Stimulated activated CD8-positive, alpha-beta memory T cell treated with anti-CD3 and anti-CD28 coated beads, Interleukin-15, amount 100 ng/mL, for 48 hours (primary cell): ENCODE measurements at regions not wholly inside any gene's neighbourhood (a gene's known extent, or its start where the extent isn't known, plus 50 kb on each side); places are given as distances from the start of the nearest gene placed in this dataset.

Experiments used
- DNase-seq, 2 donors: peaks; one replicate each; pipeline ENCODE4 v3.0.0-alpha.2; 2020; ENCODE audit warnings: low read depth in 2 of 2

DNA sequence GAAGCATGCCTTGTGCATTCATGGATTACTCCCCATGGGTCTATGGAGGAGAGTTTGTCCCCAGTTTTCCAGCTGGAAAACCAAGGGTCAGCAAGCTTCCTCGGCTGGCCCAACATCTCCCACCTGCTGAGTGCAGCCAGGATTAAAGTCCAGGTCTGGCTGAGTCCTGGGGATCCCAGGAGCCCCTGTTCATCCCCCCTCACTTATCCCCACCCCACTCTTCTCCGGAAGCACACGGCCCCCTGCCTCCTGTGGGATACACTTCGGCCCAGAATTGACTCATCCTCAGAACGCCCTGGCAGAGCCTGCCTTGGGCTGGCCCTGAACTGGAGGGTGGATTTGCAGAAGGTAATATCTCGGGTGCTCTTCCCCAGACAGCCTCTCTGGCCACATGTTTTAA is 276.1 kb downstream of the NPHP4 start:
- DNase-seq: no peak

DNA sequence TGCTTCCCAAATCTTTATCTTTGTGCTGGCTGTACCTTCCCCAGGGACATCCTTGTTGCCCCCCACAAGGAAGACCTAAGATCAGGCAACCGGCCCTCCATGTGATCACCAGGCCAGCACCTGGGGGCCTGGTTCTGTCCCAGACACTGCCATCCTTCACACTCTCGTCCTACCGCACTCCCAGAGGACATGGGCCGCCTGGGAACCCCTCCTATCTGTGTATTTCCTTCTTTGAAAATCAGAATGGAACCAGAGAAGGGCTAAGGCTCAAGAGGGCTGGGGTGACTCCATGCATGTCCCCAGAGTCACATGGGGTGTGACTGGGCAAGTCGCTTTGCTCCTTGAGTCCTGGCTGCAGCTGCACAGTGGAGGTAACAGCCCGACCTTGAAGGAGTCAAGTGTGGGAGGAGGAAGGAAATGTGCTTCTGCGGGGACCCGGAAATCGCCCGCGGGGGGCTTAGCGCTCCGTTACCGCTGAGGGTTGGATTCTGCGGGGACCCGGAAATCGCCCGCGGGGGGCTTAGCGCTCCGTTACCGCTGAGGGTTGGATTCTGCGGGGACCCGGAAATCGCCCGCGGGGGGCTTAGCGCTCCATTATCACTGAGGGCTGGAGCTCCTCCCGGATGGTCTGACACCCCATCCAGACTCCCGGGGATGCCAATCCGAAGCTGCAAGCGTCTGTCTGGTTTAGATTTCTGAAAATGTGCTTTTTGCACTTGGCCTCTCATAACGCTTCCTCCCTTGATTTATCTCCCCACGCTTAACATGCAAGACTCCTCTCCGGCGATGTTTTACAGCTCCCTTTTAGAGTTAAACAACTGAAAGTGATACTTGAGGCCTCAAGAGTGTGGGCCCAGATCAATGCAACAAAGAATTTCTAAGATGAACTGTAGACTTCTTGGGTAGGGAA is 278.9 kb downstream of the NPHP4 start:
- no peak for DNase-seq

DNA sequence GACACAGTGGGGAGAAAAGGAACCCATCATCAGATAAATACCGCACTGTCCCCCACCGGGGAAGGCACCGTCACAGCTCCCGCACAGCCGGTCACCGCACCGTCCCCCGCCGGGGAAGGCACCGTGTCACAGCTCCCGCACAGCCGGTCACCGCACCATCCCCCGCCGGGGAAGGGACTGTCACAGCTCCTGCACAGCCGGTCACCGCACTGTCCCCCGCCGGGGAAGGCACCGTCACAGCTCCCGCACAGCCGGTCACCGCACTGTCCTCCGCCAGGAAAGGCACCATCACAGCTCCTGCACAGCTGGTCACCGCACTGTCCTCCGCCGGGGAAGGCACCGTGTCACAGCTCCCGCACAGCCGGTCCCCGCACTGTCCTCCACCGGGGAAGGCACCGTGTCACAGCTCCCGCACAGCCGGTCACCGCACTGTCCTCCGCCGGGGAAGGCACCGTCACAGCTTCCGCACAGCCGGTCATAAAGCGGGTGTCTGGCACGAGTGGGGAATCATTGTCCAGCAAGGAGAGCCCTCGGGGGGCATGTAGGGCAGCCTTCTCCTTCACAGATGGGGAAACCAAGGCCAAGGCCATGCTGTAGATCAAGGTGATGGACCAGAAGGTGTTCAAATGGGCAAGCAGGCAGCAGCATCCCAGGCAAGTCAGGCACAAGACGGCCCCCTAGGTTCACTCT is 280.1 kb downstream of the NPHP4 start:
- no peak for DNase-seq

DNA sequence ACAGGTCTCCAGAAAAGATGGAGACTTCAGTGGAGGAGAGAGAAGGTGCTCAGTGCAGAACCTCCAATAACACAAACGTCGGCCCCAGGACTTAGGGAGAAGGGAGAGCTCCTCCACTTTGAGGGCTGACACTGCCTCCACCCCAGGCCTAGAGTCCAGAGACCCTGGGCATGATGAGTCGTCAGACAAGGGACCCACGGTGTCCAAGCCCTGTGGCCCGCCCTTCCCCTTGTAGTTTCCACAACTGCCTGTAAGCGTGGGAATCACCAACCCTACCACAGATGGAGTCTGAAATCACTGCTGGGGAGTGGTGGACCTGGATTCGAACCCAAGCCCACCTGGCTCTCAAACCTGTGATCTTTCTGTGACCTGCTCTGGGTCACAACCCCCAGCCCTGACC is 281.1 kb downstream of the NPHP4 start:
- DNase-seq: no peak

DNA sequence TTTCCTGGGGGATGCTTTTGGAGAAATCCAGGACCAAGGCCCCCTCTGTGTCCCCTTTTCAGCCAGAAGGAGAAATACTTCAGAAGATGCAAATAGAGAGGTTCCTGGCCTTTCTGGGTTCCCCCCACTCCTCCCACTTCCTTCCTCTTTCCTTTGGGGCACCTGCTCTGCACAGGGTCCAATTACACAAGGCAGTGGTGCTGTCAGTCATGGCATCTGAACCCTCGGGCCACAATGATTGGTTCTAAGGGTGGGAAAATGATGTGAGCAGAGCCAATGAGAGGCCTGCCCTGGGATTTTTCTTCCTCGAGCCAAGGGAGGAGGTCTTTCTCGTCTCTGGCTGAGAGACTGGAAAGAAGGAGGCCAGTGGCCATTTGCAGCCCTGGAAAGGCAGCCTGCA is 282.2 kb downstream of the NPHP4 start:
- DNase-seq: no peak

DNA sequence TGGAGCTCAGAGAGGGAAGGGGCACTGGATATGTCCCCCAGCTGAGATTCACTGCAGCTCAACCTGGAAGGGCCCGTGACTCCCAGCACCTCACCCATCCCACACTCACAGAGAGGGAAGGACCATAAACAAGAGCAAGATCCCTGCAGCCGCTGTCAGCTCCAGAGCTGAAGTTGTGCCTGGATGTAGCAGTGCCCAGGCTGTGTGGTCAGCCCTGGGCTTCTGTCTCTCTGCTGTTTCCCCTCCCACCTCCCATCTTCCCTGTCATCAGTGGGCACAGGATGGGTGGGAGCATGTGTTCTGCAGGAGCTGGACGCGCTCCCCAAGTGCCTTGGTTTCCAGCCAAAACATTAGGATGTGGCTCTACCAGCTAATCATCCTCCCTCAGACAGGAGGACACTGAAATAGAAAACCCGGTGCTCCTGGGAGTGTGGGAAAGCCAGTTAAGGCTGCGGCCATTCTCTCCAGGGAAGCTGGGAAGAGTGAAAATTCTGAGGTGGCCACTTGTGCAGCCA is 282.7 kb downstream of the NPHP4 start:
- DNase-seq: no peak

DNA sequence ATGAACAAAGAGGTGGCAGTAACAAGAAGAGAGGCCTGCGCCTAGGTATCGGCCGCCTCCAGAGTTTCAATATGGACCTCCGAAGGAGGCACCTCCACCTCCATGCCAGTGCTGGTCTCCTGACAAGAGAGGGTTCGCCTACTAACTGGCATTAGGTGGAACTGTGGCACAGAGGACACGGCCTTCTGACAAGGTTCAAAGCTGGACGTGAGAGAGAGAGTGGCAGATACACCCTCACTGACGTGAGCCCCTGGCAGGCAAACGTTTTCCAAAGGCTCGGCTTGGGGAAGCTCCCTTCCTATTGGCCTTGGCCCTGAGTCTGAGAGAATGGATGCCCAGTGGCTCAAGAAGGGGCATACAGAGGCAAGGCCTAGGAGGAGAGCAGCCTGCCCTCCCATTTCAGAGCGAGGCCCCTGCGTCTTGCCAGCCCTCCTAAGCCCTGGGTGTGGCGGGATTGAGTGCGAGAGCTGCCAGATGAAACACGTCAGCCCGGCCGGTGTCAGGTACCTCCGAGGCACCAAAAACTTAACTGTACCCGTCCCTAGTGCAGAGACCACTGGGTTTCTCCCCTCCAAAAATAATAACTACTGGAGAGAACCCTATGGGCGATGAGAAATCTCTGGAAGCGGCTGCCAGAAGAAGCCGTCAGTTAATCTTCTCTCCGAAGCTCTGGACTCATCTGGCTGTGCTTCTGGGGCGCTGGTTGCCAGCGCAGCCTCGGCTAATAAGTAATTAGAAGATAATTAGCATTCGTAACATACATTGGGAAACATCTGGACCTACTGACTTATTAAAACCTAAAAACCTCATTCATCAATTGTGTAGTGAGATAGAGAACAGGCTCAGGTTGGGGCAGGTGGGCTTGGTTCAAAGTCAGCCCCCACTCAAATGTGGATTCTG is 283.6 kb downstream of the NPHP4 start:
- no peak for DNase-seq

DNA sequence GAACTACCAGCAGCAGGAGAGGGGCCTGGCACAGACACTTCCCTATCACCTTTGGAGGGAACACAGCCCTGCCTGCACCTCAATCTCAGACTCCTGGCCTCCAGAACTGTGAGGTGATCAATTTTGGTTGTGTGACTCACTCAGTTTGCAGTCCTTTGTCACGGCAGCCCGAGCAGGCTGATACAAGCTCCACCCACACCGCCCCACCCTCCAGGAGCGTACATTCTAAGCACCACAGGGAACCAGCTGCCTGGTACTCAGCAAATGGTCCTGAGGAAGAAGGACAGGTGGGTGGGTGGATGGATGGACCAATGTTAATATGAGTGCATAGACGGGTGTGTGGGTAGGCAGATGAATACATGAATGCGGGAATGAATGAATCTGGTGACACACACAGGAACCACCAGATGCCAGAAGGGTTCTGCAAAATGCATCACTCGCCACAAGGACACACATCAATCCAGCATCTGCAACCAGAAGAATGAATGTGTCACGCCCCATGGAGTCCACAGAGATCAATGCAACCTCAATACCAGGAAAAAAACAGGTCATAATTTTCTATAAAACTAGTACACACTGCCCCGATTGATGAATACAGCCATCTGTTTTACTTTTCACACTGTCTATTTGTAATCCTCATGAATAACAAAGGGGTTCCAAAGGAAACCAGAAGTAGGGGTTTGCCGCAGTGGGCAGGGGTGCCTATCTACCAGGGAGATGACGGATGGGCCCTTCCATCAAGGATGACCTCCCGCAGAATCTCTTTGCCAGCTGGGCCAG is 284.5 kb downstream of the NPHP4 start:
- DNase-seq: no peak

DNA sequence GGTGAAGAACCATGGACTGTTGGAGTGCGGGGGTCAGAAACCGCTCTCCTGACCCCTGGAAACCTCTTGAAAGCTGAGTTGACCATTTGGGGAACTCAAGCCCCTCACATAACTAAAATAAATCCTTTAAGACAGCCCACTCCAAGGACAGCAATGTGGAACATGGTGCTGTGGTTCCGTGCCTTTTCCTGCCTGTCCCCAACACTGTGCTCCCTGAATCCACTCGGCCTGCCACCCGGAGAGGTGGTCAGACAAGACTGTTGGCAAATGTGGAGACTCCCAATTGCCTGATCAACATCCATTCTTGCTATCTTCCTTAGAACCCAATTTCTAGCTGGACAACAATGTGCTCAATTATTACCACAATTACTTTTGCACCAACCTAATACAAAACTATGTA is 286.0 kb downstream of the NPHP4 start:
- no peak for DNase-seq

DNA sequence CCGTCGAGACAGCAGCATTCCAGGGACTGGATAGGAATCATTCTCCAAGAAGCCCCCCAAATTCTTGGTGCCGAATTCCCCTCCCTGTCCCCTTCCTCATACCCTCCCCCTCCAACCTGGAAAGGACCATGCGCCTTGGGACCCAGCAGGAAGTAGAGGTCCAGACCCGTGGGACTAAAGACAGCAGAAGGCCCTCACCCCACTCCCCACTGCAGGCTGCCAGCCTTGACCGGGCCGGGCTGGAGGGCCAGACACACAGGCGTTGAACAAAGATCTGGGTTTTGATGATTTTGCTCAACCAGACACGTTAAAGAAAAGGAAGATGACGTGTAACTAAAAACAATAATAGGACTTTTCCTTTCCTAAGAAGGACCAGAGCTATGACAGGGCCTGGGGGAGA is 286.5 kb downstream of the NPHP4 start:
- DNase-seq: no peak

DNA sequence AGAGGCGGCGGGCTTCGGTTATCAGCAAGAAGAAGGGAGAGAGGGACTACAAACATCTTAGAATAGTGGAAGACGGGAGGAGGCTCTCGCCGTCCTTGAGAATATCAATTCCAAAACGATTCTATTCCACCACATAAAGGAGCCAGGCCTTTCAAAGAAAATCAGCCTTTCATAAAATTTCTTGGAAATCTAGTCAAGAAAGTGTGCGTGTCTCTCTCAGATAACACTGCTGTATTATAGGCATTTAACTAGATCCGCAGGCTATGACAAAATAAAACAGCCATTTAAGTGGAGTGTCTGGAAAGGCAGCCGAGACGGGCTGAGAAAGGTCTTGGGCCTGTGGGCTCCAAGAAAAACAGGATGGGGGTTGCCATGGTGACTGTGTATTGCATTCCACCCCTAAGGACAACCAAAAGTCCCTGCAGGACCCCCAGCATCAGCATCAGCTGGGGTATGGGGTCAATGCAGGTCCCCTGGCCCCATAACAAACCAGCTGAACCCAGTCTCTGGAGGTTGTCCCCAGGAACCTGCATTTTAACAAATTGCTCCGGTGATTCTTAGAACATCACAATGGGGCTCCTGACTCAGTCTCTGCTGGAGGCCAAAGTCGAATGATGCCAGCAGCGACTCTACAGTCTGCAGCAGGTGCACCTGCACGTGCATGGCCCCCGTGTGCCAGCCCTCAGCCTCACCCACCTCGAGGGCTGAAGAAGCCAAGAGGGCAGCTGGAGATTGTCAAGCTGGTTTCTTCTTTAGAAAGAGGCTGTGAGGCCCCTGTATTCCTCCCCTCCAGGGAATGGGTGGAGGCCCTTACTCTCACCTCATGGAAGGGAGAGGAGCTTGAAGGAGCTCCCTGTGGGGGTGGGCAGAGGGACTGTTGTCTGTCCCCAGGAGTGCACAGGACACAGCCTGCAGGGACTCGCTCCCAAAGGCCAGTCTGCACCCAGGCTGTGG is 287.4 kb downstream of the NPHP4 start:
- DNase-seq: no peak

DNA sequence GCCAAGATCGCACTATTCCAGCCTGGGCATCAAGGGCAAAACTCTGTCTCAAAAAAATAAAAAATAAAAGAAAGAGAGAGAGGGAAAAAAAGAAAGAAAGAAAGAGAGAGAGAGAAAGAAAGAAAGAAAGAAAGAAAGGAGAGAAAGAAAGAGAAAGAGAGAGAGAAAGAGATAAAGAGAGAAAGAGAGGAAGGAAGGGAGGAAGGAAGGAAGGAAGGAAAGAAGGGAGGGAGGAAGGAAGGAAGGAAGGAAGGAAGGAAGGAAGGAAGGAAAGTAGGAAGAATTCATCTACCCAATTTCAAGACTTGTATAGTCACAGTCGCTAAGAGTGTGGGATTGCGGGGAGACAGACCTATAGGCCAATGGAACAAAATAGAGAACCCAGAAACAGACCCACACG is 290.6 kb downstream of the NPHP4 start:
- DNase-seq: no peak

DNA sequence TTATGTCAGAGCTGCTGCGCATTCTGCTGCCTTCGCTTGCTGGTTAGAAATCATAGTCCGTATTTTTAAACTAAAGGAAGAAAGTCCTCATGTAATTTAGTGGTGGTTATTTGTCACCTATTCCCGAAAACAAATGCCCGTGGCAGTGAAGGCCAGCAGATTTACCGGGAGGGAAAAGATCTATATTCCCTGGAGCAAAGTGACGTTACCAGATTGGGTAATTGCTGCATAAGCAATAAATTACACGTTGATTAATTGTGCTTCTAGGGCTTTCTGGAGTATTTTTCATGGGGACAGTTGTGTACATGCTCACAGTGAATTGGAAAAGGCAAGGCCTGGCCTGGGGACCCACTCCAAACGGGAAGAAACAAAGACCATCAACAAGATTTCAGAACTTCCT is 298.7 kb downstream of the NPHP4 start:
- no peak for DNase-seq

DNA sequence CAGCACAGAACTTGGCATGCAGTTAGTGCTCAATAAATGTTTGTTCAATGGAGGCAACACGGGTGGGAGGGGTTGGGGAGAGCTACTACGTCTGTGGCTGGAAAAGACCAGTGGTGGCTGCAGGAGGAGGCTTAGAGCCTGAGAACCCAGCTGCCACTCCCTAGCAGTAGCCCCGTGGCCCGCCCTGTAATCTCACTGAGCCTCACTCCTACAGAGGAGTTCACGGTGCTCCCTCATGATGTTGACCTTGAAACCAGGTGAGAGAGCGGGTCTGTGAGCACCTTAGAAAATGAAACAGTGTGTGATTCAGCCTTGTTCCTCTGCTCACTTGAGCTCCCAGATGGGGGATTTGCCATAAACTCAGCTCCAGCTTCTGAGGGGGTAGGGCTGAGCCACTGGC is 299.6 kb downstream of the NPHP4 start:
- no peak for DNase-seq

DNA sequence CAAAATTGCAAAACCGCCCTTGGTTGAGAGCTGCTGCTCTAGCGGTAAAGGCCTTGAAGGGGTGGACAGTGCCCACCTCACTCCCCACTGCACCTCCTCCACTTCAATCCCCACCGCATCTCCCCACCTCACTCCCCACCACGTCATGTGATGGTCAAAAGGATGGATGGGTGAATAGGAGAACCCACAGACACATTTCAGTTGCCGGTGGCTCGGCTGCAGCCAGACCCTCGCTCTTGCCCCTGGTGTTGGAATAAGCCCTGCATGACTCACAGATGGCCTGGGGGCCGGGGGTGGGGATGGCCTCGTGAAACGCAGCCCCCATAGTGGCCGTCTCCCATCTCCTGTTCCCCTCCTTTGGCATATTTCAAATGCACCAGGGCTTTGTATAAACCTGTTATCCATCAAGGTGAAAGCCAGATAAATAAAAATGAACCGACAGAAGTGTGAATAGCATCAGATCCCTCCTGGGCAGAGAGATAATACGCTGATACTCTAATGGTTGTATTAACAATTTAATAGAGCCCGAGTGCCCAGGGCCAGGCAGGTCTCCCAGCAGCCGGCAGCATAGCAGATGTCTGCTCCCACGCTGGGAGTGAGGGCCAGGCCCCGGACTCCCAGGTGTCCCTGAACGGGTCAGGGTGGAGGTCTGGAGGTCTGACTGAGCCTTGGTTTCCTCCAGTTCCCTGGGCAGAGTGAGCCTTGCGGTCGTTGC is 300.3 kb downstream of the NPHP4 start:
- no peak for DNase-seq

DNA sequence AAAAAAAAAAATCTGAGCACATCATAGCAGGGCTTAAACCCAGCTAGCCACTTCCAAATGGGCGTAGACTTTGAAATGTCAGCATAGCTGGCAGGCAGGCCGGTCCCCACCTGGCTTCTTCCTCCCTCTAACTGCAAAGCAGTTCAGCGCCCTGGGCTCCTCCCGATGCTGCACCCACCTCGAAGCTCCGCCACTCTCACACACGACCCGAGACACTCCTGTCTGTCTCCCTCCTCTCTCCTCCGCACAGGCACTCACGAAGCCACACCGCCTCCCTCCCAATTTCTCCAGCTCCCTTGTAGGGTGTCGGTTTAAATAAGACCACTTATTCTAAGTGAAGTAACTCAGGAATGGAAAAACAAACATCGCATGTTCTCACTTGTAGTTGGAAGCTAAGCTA is 301.3 kb downstream of the NPHP4 start:
- no peak for DNase-seq

DNA sequence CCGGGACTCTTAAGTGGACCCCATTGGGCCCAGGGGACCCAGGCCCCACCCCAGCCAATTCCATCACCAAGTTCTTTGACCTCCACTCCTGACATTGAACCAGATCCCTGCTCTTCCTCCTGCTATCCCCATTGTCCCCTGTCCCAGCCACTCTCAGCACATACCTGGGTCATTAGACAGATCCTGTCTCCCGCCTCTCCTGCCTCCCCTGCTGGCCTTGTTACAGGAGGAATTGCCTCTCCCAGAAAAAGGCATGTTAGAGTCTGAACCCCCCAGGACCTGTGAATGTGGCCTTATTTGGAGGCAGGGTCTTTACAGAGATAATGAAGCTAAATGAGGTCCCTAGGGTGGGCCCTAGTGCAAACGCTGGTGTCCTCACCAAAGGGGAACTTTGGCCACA is 301.9 kb downstream of the NPHP4 start:
- no peak for DNase-seq

DNA sequence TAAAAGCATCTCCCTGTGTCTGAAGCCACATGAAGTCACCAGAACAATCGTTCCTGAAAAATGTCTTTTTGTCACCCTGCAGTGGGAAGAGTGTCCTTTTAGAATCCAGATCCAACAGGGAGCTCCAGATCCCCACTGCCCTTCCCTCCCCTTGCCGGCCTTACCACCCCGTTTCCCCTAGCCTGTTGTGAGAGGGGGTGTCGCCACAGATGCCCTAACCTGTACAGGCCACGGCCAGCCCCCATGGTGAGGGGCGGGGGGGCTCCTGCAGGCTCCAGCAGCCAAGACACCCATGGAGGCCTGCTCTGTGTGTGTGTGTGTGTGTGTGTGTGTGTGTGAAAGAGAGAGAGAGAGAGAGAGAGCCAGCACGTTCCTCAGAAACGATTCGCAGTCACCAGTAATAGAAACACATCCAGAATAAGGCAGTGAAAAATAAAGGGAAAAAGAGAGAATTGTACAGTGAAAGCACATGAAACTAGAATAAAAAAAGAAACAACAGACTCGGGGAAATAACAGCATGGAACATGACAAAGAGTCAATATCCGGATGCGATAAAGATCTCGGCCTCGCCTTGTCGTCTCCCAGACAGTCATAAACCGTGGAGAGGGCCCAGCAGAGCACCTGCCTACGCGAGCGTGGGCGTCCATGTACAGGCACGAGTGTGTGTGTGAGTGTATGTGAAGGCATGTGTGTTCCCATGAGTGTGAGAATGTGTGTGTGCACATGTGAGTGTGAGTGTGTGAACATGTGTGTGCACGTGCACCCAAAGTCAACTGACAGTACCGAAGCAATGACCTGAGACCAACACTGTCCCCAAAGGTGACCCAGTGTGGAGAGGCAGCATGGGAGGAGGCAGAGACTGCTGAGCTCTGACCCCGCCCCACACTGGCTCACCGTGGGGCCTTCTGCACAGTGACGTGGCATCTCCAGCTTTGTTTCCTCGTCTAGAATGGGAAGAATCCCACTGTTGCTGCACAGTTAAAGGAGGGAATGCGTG is 303.8 kb downstream of the NPHP4 start:
- DNase-seq: no peak
